ENCODE measurements at regions not wholly inside any gene's neighbourhood (a gene's known extent, or its start where the extent isn't known, plus 50 kb on each side); places are given as distances from the start of the nearest gene placed in this dataset.
"Not testable (repeated sequence)": the region's sequence is repeated elsewhere in the genome, so short reads cannot be mapped to it uniquely, and the experiment has no call there.

DNA sequence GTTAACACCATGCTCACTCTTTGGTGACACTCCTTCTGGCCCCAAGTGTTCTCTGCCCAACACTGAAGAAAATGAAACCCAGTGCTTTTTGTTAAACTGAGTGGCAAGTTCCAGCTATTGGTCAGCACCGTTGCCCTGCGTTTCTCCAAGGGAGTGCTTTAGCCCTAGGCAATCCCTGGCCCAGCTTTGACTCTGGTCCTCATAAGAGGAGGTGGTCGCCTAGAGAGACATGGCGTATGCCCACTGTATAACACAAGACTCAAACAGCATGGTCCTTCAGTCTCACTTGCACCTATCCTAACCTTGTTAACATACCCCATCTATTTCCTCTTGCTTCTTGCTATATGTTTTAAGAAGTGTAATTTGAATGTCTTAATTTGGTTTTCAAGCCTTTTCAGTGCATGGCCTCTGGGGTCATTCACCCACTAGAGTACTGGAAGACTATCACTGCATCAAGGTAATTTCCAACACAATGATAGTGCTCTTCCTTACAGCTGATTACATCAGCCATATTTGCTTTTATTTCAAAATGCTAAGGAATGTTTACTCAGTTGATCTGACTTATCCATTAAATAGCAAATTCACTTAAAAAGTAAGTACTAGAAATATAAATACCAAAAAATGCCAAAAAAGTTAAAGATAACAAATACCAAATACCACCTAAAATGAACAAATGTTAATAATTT, 190.5 kb upstream of the SOX21 start:
- no peak for DNase-seq

DNA sequence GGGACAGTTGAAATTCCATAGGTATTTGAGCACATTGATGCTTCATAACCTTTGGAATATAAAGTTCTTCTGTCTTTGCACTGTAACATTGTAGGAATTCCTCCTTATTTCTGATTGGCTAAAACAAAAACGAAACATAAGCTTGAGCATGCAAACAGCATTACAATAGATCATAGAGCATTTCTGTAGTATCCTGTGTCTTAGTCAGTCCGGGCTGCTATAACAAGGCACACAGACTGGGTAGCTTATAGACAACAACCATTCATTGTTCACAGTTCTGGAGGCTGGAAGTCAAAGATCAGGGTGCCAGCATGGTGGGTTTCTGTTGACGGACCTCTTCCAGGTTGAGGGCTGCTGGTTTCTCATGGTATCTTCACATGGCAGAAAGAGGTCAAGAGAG, 188.7 kb upstream of the SOX21 start:
- no peak for DNase-seq

DNA sequence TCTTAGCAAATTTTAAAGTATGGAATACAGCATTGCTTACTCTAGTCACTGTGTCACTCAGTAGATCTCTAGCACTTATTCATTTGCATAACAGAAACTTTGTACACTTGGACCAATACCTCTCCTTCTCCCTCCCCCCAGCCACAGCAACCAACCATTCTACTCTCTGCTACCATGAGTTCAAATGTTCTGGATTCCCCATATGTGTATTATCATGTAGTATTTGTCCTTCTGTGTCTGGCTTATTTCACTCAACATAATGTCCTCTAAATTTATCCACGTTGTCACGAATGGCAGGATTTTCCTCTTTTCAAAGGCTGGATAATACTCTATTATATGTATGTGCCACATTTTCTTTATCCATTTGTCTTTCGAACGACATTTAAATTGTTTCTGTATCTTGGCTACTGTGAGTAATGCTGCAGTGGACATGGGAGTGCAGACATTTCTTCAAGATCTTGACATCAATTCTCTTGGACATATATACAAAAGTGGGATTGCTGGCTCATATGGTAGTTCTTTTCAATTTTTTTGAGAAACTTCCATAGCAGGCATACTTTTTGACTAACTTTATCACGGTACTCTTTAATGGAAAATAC, 184.5 kb upstream of the SOX21 start:
- no peak for DNase-seq

DNA sequence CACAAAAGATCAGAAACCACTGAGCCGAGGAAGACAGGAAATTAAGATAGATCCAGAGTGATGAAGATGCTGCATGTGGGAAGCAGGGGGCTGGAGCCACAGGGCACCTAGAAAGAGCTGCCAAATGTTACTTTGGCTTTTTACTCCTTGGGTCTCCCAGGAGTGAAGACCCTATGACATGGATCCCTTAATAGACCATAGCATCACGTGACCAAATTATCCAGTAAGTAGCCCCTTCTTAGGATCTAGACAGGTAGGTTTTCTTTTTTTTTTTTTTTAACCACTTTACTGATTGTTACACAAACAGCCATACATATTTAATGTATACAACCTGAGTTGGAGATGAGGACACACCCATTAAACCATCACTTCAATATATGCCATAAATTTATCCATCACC, 183.9 kb upstream of the SOX21 start:
- DNase-seq: no peak

DNA sequence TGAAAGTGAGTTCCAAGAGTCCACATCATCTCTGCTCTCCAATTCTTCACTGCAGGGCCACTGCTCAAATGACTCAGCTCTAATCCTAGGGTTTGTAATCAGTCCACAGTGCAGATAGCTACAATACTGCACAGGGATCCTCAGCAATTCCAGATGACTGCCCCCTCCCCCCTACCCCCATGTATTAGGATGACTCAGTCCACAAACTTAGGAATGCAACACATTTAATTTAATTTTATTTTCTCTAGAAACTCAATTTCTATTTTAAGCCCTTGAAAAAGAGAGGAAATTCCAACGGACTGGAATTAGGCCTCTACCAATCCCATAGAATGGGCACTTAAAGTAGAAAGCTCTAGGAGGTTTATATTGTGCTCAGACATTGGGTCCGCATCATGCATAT, 173.8 kb upstream of the SOX21 start:
- DNase-seq: peak; percentile 95

DNA sequence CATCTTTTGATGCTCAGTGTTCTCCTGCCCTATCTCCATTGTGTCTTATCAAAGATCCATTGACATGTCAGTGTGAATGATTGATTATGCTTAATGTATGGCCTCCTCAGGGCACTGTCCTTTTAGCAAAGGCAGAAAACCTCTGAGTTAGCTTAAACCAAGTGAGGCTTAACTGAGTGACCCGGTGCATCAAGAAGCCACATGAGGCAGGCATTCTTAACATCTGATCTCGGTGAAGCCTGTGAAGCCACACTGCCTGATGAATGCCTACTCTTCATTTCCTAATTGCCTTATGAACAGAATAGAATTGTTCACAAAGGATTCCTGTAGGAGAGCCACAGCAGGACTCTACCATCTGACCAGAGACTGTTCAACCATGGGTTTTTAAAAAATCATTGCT, 168.1 kb upstream of the SOX21 start:
- no peak for DNase-seq

DNA sequence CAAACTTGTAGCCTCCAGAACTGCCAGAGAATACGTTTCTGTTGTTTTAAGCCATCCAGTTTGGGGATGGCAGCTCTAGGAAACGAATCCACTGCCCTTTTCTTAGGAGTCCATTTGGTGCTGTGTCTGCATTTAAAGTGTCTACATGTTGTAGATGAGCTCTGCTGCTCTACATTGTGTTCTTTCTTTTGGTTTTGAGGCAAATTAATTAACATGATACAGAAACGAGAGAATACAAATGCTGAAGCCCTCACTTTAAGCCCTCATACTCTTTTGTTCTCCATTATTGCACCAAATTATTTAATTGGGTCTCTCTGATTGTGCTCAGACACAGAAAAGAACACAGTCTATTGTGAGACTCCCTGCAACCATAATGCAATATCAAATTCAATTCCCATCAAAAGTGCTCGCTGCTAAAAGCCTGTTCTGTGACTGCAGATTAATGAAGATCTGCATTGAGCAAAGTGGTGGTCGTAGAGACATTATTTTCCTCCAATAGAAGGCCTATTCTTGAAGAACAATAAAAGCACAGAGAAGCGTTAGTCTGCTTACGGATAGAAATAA, 166.3 kb upstream of the SOX21 start:
- DNase-seq: no peak

DNA sequence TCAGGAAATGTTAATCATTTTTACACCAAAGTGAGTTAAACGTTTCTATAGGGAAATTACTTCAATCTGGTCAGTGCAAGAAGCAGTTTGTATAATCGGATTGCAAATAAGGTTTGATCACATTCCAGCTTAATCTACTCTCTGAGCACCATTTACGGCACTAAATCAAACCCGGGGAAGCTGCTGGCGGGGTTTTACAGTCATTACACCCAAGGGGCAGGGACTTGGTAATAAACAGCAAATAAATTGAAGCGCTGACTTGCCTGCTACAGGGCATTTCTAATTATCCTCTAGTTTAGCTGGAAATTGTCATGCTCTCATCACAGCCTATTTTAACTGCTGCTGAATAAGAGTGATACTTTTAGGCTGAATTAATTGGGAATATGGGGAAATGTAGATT, 152.1 kb upstream of the SOX21 start:
- DNase-seq: no peak

DNA sequence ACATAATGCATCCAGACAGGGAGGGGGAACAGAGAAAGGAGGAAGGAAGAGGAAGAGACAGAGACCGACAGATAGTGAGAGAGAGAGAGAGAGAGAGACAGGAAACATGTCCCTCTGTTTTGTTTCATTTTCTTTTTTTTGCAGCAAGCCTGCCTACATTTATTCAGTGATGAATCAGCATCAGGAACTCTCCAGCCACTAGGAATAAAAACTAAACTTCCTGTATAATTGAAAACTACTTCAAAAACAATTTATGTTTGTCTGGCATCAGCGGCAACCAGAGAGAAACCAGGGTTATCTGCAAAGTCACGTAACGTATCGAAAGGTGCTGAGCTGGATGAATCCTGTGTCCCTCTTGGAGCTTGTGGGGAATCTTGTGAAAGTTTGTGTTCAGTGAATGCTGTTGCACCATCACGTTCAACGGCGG, 148.6 kb upstream of the SOX21 start:
- DNase-seq: peak; percentile 23

DNA sequence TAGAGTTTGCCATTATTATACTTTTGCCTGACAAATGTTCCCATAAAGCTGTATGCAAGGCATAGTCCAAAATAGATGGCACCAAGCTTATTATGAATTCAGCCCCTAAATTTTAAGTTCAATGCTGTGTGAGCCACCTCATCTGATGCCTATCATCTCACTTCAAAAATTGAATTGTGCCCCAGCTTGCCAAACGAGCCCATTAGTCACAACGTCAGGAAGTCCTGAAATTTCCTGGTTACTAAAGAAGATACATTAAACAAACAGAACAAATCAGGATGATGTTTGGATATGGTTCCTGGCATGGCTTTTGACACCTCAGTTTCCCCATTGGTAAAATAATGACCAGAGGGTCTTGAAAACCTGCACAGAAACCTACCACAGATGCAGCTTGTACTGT, 147.5 kb upstream of the SOX21 start:
- DNase-seq: no peak

DNA sequence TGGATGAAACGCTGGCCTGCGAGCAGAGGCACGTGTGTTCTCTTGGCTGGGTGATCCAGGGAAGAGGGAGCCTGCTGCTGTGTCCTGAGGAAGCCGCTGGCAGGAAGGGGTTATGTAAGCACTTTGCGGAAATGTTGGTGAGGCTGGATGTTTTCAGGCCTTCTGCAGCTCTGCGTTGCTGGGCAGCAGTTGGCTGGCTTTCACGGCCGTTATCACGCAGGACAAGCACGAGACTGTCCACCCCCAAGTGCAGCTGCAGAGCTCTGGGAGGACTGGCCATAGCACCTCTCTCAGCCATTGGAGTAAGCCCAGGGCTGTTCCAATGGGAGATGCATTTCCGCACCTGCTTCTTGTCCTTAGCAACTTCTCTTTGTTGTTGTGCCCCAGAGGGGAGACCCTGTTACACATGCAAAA, 146.9 kb upstream of the SOX21 start:
- no peak for DNase-seq

DNA sequence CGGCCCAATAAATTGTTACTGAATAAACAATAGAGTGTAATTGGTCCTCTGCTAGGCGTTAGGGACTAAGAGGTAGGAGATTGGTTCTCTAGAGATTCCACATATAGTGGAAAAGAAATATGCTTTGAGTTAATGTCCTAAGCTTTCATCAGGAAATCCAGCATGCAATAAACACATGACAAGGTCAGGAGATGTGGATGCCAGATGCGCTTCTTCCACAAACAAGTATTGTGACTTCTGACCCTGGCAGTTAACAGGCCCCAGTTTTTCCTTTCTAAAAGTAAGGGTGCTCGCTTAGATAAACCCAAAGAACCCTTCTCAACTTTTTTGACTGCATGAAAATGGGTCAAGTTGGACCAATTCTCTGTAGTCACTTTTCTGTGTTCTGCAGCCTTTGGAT, 146.5 kb upstream of the SOX21 start:
- DNase-seq: no peak

DNA sequence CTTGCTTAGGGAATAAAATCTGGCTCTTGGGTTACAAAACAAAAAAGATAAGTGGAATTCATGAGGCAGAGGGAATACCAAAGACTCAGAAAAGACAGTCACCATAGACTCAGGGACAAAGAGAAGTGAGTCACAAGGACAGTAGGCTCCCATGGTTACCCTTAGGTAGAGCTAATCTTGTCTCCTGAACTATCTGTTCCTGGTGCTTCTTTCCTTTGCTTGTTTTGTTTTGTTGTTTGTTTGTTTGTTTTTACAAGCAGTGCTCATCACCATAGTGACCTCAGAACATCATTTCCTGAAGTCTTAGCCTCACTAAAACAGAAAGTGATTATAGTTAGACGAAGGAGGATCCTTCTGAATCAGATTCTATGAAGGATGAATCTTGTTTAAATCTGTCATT, 142.3 kb upstream of the SOX21 start:
- DNase-seq: no peak

DNA sequence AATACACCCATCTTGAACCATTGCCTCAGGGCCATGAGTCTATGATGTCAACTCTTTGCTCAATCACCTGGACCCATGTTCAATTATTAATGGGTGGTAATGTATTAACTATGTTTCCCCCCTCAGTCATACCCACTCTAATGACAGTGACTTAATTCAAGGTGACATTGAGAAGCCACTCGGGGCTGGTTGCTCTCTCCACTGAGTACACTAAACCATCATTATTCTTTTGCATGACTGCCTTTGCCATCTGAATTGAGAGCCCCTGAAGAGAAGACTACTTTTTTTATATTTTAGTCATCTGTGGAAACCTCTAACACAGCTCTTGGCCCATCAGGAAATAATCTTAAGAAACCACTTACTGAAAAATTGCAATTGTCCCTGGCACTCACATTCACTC, 139.2 kb upstream of the SOX21 start:
- no peak for DNase-seq

DNA sequence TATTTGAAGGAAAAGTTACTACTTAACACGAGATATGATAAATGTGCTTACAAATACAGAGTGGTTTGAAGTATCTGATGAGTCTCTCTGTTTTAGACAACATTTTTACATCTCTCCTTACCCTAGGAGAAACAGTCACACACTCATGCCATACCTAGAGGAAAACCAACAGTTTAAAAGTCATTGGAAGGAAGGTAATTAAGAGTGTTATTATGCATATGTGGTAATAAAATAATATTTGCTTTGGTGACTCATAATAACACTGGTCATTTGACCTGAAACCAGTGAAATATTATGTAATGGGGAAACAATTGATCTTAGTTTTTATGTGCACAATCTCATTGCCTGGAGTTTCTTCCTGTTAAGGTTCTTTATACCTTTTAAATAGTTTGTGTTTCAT, 136.9 kb upstream of the SOX21 start:
- DNase-seq: no peak

DNA sequence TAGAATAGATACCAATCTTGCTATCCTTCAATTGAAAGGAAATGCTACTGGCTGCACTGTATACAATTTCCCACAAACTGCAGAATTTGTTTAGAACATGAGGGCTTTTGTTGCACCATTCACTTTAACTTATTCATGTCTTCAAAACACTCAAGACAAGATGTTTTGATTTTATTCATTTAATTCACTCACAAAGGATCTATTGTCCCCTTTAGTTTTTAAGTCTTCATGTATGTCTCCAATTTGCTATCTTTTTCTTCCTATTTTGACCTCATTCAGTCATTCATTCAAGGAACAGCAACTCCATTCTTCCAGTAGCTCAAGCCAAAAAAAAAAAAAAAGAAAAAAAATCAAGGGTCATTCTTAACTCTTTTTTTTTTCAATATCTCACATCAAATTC, 130.6 kb upstream of the SOX21 start:
- DNase-seq: no peak

DNA sequence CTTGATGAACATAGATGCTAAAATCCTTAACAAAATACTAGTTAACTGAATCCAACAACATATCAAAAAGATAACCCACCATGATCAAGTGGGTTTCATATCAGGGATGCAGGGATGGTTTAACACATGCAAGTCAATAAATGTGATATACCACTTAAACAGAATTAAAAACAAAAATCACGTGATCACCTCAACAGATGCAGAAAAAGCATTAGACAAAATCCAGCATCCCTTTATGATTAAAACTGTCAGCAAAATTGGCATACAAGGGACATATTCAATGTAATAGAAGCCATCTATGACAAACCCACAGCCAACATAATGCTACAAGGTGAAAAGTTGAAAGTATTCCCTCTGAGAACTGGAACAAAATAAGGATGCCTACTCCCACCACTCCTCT, 124.7 kb upstream of the SOX21 start:
- DNase-seq: not testable (repeated sequence)

DNA sequence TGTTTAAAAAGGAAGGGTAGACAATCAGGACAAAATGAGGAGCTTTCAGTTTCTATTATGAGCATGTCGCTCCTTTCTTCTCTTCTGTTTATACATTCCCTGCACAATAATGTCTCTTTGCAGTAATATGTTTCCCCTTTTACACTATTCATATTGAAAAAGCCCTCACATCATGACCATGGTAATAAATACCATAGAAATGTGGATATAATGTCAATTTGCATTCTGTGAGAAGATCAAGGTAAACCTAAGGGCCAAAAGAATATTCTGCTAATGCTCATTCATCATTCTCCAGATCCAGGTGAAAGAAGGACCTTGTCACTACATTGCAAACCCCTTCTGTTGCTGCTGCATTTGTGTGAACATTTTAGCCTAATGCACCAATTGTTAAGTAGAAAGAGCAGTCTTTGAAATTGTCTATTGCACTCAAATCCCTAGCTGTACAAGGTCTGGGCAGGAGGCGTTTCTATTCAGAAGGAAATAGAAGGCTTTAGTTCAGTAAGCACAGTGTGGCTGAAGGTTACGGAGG, 117.6 kb upstream of the SOX21 start:
- no peak for DNase-seq

DNA sequence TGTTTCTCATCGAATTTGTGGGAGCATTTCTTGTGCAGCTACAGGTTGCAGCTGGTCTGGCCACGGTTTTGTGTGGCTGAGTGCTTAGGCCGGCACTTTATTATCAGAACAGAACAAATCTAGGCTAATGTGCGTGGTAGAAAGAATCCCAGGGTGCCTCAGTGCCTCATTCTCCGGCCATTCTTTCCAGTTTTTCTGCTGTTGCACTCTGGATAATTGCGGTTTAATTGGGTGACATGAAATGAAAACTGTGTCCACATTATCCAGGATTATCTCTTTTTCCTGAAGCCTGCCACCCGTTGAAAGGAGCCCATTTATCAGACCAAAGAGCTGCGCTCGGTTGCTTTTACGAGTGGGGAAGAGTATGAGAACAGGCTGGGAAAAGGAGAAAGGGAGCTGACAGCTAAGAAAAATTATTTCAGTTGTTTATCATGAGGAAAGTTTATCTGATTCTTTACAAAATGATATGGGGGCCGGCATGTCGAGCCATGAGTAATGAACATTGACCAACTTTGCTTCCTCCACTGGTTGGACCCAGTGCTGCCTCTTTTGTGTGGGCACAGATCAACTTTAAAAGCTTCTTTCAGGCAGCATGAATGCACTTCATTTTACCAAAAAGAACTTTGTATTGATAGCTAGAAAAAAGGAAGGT, 117.0 kb upstream of the SOX21 start:
- DNase-seq: no peak

DNA sequence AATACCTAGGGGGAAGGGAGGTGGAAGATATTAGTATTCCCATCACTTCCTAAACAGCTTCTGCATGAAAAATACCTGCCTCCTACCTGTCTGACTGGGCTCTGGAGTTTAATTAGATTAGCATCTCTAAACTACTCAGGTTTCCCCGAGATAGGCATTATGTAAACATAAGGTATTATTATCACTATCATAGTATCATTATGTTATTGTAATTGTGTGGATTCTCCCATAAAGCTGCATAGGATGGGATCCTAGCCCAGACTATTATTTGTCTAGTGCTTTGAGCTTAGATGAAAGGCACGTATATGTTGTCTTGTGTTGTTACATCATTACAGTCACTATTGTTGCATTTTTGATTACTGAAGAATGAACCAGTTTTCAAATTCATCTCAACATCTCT, 115.2 kb upstream of the SOX21 start:
- no peak for DNase-seq

DNA sequence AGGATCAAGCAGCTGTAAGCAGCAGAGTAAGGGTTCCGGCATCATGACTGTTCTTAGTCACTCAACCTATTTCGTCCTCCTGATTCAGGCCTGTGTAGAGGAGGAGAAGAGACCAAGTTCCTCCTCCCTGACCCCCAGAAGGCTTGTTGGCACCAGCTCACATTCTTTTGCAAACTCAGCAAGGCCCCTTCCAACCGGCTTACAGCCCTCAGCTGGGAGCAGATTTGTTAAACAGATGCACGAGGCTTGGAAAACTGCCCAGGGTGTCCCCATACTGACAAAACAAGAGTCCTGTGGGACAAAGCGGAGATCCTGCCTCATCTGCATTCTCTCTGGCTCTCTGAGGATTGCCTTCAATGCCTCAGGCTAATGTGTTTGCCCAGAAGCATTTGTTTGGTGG, 113.2 kb upstream of the SOX21 start:
- DNase-seq: peak; percentile 51

DNA sequence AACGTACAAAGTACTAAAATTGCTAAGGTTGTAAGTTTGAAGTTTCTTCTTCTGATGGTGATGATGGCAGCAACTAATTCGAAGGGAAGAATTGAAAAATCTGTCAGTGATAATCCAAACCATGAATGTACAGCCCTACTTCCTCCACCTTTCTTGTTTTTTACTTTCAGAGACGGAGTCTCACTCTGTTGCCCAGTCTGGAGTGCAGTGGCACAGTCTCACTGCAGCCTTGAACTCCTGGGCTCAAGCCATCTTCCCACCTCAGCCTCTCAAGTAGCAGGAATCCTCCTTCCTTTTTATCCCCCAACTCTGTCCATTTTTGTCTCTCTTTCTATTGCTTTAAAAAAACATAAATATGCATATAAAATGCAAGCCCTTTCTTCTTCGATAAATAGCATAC, 112.3 kb upstream of the SOX21 start:
- DNase-seq: no peak

DNA sequence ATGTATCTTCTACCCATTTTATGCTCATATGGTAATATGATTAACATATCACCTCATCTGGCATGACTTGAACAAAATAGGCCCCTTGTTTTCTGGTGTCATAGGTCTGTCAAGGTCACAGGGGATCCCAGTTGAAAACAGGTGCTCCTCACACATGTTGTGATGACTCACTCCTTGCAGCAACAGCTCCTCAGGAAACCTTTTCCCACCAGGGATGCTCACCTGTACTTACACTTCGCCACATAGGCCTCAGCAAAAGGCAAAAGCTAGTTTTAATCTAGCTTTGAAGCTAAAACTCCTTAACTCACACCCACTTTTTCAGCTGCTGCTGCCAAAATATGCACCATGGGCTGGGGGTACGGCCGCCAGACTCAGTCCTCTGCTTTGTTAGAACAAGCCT, 110.0 kb upstream of the SOX21 start:
- no peak for DNase-seq

DNA sequence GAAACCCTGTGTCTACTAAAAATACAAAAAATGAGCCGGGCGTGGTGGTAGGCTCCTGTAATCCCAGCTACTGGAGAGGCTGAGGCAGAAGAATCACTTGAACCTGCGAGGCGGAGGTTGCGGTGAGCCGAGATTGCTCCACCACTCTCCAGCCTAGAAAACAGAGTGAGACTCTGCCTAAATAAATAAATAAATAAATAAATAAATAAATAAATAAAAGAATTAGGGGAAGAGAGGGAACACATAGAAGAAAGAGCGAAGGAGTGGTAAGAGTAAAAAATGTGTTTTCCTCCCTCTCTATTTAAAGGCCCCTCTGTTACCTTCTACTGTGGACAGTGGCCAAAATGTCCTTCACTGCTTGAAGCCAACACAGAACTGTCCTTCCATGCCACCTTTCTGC, 103.9 kb upstream of the SOX21 start:
- DNase-seq: no peak
